A204.1 (cell line): ENCODE measurements at regions not wholly inside any gene's neighbourhood (a gene's known extent, or its start where the extent isn't known, plus 50 kb on each side); places are given as distances from the start of the nearest gene placed in this dataset.

ENCODE experiments used
- FAIRE-seq: peaks from 2 replicates; lab custom pipeline; 2012; peaks lifted over from hg19 to GRCh38; lab: Jason Lieb, UNC

DNA sequence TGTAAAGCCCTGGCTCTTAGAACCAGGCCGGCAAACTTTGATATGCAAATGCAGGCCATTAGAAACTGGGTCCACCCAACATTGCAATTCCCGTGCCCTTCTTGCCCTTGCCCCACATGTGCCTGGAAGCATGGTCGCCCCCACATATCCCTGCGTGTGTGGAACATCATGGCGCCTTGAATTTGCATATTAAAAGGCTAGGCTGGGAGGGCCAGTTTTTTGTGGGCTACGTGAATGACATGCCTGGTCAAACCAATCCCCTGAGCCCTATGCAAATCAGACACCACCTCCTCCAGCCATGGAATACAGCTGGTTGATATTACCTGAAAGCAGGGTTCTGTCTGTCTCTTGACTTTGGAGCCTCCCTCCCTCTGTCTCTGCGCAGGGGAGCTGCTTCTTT lies 58.7 kb upstream of the ARHGEF26 start:
- FAIRE-seq: no peak

DNA sequence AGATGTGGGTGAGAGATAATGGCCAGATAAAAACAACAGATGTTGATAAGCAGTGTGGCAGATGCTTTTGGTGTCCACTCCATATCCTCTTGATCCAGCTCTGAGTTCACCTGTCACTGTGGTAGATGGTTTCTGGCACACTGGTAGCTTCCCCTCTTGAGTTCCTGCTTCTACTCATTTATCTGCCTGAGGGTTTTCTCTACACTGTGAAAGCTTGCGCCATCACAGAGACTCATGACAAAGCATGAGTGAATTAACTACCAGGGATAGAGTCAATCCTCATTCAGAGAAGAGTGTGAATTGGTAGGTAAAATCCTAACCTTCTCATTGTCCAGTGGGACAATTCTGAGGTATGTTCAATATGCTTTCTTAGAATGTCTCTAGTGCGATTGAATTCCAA lies 50.0 kb upstream of the ARHGEF26 start:
- no peak for FAIRE-seq
